Mesothelial cell of epicardium (in vitro differentiated cells): ENCODE measurements at regions not wholly inside any gene's neighbourhood (a gene's known extent, or its start where the extent isn't known, plus 50 kb on each side); places are given as distances from the start of the nearest gene placed in this dataset.
"Not testable (repeated sequence)": the region's sequence is repeated elsewhere in the genome, so short reads cannot be mapped to it uniquely, and the experiment has no call there.

ENCODE experiments used
- DNase-seq, 2 experiments: peaks; one replicate each; pipeline ENCODE4 v3.0.0; 2021; ENCODE audit warnings: low spot score in 2 of 2; ENCODE audit not compliant: unreplicated experiment in 2 of 2
- H3K27ac Mint-ChIP-seq: 2 replicates; pipeline ENCODE4 v1.8.0; 2021; ENCODE audit warnings: mixed read lengths
- H3K27me3 Mint-ChIP-seq: 2 replicates; pipeline ENCODE4 v1.8.0; 2021; ENCODE audit warnings: low read depth, mixed read lengths
- H3K36me3 Mint-ChIP-seq: 2 replicates; pipeline ENCODE4 v1.8.0; 2021; ENCODE audit warnings: mixed read lengths
- H3K4me1 Mint-ChIP-seq: 2 replicates; pipeline ENCODE4 v1.8.0; 2021; ENCODE audit warnings: mixed read lengths
- H3K4me3 Mint-ChIP-seq: 2 replicates; pipeline ENCODE4 v1.8.0; 2021; ENCODE audit warnings: mild to moderate bottlenecking, moderate library complexity, mixed read lengths
- H3K9me3 Mint-ChIP-seq: 2 replicates; pipeline ENCODE4 v1.8.0; 2021; ENCODE audit warnings: mixed read lengths
- CTCF ChIP-seq: fragments of 200-600 bp; sonication (generic); IDR thresholded peaks from one replicate; pipeline ENCODE4 v1.5.0; 2021; ENCODE audit warnings: antibody characterized with exemption; ENCODE audit not compliant: unreplicated experiment

- no peak for DNase-seq
- no peak overlapping the region for H3K27ac Mint-ChIP-seq
- peaks cover 10% of the 10 kb centered on the region for H3K9me3 Mint-ChIP-seq
- peaks cover 8% of the 10 kb centered on the region for H3K27me3 Mint-ChIP-seq
- no peak overlapping the region for H3K4me3 Mint-ChIP-seq
- H3K4me1 Mint-ChIP-seq: peaks cover 3% of the 10 kb centered on the region
- no peak for TF ChIP-seq CTCF
- H3K36me3 Mint-ChIP-seq: no peaks in the 10 kb centered on the region
Measured at GRCh38 chr6:8845690-8846089, 410.3 kb upstream of the SLC35B3 start.

GRCh38 chr6:8844968-8845367 is 409.6 kb upstream of the SLC35B3 start:
- H3K36me3 Mint-ChIP-seq: no peaks in the 10 kb centered on the region
- no peak overlapping the region for H3K27ac Mint-ChIP-seq
- no peak for TF ChIP-seq CTCF
- no peak for DNase-seq
- no peak overlapping the region for H3K4me3 Mint-ChIP-seq
- H3K27me3 Mint-ChIP-seq: peaks cover 8% of the 10 kb centered on the region
- H3K9me3 Mint-ChIP-seq: peaks cover 9% of the 10 kb centered on the region
- peaks cover 3% of the 10 kb centered on the region for H3K4me1 Mint-ChIP-seq

GRCh38 chr6:8839626-8840025 is 404.3 kb upstream of the SLC35B3 start:
- H3K4me1 Mint-ChIP-seq: peaks cover 2% of the 10 kb centered on the region
- H3K27me3 Mint-ChIP-seq: no peaks in the 10 kb centered on the region
- H3K36me3 Mint-ChIP-seq: no peaks in the 10 kb centered on the region
- no peak for TF ChIP-seq CTCF
- DNase-seq: no peak
- H3K27ac Mint-ChIP-seq: no peak overlapping the region
- no peak overlapping the region for H3K4me3 Mint-ChIP-seq
- H3K9me3 Mint-ChIP-seq: peaks cover 9% of the 10 kb centered on the region

DNA sequence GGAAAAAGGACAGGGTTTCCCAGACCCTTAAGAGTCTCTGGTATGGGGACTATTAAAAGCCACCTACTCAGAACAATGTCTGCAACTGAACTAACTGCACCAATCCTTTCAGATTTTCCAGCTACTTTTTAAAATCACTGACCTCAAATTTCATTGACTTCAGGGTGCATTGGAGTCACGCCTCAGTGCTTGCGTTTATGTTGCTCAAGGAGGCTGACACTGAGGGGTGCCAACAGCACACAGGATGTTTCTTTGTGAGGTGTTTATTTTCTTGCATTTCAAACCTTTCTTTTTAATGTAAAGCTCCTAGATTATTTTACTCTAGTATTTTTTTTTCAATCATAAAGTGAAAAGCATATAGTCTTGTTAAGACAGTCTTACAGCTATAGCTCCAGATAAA is 402.0 kb upstream of the SLC35B3 start:
- H3K4me3 Mint-ChIP-seq: no peak overlapping the region
- H3K27me3 Mint-ChIP-seq: no peaks in the 10 kb centered on the region
- DNase-seq: no peak
- H3K27ac Mint-ChIP-seq: no peak overlapping the region
- TF ChIP-seq CTCF: no peak
- H3K9me3 Mint-ChIP-seq: peaks cover 1% of the 10 kb centered on the region
- no peaks in the 10 kb centered on the region for H3K36me3 Mint-ChIP-seq
- H3K4me1 Mint-ChIP-seq: peaks cover 2% of the 10 kb centered on the region

GRCh38 chr6:8832695-8833094 is 397.4 kb upstream of the SLC35B3 start:
- not testable (repeated sequence) for H3K9me3 Mint-ChIP-seq, H3K4me1 Mint-ChIP-seq, H3K27me3 Mint-ChIP-seq, H3K27ac Mint-ChIP-seq, H3K4me3 Mint-ChIP-seq, H3K36me3 Mint-ChIP-seq, DNase-seq

DNA sequence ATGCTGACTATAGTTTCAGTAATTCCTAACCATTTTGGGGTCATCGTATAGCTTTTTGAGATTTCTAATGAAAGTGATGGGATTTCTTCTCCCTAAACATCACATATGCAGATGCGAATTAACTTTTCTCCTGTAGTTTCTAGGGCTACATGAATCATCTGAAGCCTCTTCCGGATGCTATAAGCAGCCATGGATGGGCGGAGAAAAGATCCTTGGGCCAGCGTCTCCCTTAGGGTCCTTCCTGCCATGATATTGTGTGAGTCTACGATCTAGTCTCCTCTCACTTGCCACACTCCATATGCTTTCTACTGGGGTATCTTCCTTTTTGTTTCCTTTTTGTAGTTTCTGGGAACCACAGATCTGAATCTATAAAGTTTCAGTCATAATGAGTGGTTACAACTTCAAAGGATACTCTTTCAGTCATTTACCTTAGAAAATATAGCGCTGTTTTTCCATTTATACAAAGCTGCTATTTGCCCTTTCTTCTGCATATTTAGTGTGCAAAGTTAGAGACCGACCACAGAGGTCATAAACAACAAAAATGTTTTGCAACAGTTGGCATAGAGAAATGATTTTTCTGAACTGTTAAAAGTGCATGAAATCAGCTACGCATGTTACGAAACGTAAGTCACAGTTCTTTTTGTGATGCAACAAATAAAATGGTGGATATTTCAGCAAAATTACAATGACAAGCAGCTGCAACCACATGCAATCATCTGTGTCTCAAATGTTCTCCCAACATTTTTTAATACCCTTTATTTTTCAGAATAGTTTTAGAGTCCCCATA is 396.2 kb upstream of the SLC35B3 start:
- no peak for DNase-seq
- Mint-ChIP-seq H3K4me3 (no peak overlapping the region), H3K9me3 (peaks cover 6% of the 10 kb centered on the region), H3K4me1 (peaks cover 5% of the 10 kb centered on the region), H3K27ac (no peak overlapping the region), H3K27me3 (no peaks in the 10 kb centered on the region), H3K36me3 (no peaks in the 10 kb centered on the region)
- TF ChIP-seq CTCF: no peak
